Mesenchymal stem cell (in vitro differentiated cells and primary cell): ENCODE measurements at regions not wholly inside any gene's neighbourhood (a gene's known extent, or its start where the extent isn't known, plus 50 kb on each side); places are given as distances from the start of the nearest gene placed in this dataset.

Experiments used
- DNase-seq: peaks from one replicate; pipeline ENCODE4 v3.0.0-alpha.2; 2013
- H2AFZ ChIP-seq: one replicate; pipeline ENCODE4 v1.6.1; 2013; ENCODE audit warnings: low read depth, mild to moderate bottlenecking, control low read depth, inconsistent platforms, low read length, moderate library complexity
- H2AK5ac ChIP-seq: 2 replicates; pipeline ENCODE4 v1.6.1; 2013; ENCODE audit warnings: low read length, moderate library complexity, mild to moderate bottlenecking, inconsistent platforms; ENCODE audit not compliant: severe bottlenecking
- H2BK120ac ChIP-seq: one replicate; pipeline ENCODE4 v1.6.1; 2013; ENCODE audit warnings: low read depth, mild to moderate bottlenecking, inconsistent platforms, low read length, moderate library complexity
- H2BK12ac ChIP-seq, 2 experiments: one replicate each; pipeline ENCODE4 v1.6.1; 2013; ENCODE audit warnings: inconsistent platforms in 2 of 2, low read length in 2 of 2, mild to moderate bottlenecking in 2 of 2, moderate library complexity in 2 of 2, control low read depth in 1 of 2
- H2BK15ac ChIP-seq: one replicate; pipeline ENCODE4 v1.6.1; 2013; ENCODE audit warnings: mild to moderate bottlenecking, low read depth, inconsistent platforms; ENCODE audit not compliant: poor library complexity, severe bottlenecking
- H2BK5ac ChIP-seq: 2 replicates; pipeline ENCODE4 v1.6.1; 2013; ENCODE audit warnings: low read depth, mild to moderate bottlenecking, low read length, control low read depth, inconsistent platforms; ENCODE audit not compliant: poor library complexity, severe bottlenecking
- H3K14ac ChIP-seq, 2 experiments: one replicate each; pipeline ENCODE4 v1.6.1; 2013; ENCODE audit warnings: inconsistent platforms in 2 of 2, low read length in 2 of 2, control low read depth in 1 of 2, mild to moderate bottlenecking in 1 of 2, moderate library complexity in 1 of 2
- H3K18ac ChIP-seq, 2 experiments: one replicate each; pipeline ENCODE4 v1.6.1; 2013; ENCODE audit warnings: inconsistent platforms in 2 of 2, low read length in 2 of 2, control low read depth in 1 of 2, low read depth in 1 of 2, mild to moderate bottlenecking in 1 of 2
- H3K23ac ChIP-seq, 2 experiments: one replicate each; pipeline ENCODE4 v1.6.1; 2013; ENCODE audit warnings: inconsistent platforms in 2 of 2, low read length in 2 of 2, mild to moderate bottlenecking in 2 of 2, moderate library complexity in 2 of 2, control low read depth in 1 of 2
- H3K27ac ChIP-seq: 2 replicates; pipeline ENCODE4 v1.5.1; 2013; ENCODE audit warnings: mild to moderate bottlenecking, moderate library complexity, low read length, control low read depth, inconsistent platforms; ENCODE audit not compliant: poor library complexity, severe bottlenecking
- H3K27me3 ChIP-seq, 2 experiments: 2 replicates each; pipeline versions ENCODE4 v1.6.1 to v1.7.0; 2013; ENCODE audit warnings: low read length in 2 of 2, mild to moderate bottlenecking in 2 of 2, moderate library complexity in 2 of 2, control low read depth in 1 of 2, inconsistent platforms in 1 of 2; ENCODE audit not compliant: control insufficient read depth in 1 of 2, insufficient read depth in 1 of 2
- H3K36me3 ChIP-seq, 2 experiments: 2 replicates each; pipeline versions ENCODE4 v1.6.1 to v1.7.0; 2013; ENCODE audit warnings: low read length in 2 of 2, control low read depth in 1 of 2, inconsistent platforms in 1 of 2, low read depth in 1 of 2, mild to moderate bottlenecking in 1 of 2; ENCODE audit not compliant: insufficient read depth in 2 of 2, control insufficient read depth in 1 of 2
- H3K4ac ChIP-seq, 2 experiments: one replicate each; pipeline ENCODE4 v1.6.1; 2013; ENCODE audit warnings: inconsistent platforms in 2 of 2, low read length in 2 of 2, mild to moderate bottlenecking in 2 of 2, moderate library complexity in 2 of 2, control low read depth in 1 of 2, low read depth in 1 of 2
- H3K4me1 ChIP-seq: 2 replicates; pipeline ENCODE4 v1.6.1; 2013; ENCODE audit warnings: low read depth, low read length, control low read depth; ENCODE audit not compliant: control insufficient read depth, insufficient read depth
- H3K4me2 ChIP-seq: 2 replicates; pipeline ENCODE4 v1.6.1; 2013; ENCODE audit warnings: low read length, mild to moderate bottlenecking, inconsistent platforms; ENCODE audit not compliant: poor library complexity, severe bottlenecking
- H3K4me3 ChIP-seq, 2 experiments: 2 replicates each; pipeline versions ENCODE4 v1.5.1 to v1.7.0; 2013; ENCODE audit warnings: low read length in 2 of 2, mild to moderate bottlenecking in 2 of 2, control low read depth in 1 of 2, low read depth in 1 of 2; ENCODE audit not compliant: insufficient read depth in 1 of 2
- H3K79me1 ChIP-seq: replicated peaks from 2 replicates; pipeline ENCODE4 v1.6.1; 2013; ENCODE audit warnings: mild to moderate bottlenecking, control low read depth, low read length, inconsistent platforms; ENCODE audit not compliant: poor library complexity, severe bottlenecking
- H3K9ac ChIP-seq: 2 replicates; pipeline ENCODE4 v1.7.0; 2013; ENCODE audit warnings: mild to moderate bottlenecking, low read length, moderate library complexity
- H3K9me3 ChIP-seq: 2 replicates; pipeline ENCODE4 v1.7.0; 2013; ENCODE audit warnings: mild to moderate bottlenecking, low read length; ENCODE audit not compliant: control insufficient read depth
- H4K8ac ChIP-seq: one replicate; pipeline ENCODE4 v1.6.1; 2013; ENCODE audit warnings: inconsistent platforms, mild to moderate bottlenecking, low read length, moderate library complexity
- H4K91ac ChIP-seq: one replicate; pipeline ENCODE4 v1.6.1; 2013; ENCODE audit warnings: mild to moderate bottlenecking, low read length, inconsistent platforms
- WGBS: methylation state at CpG from one replicate; pipeline ENCODE4 v1.1.7; 2013; ENCODE audit warnings: mixed read lengths; 5-methylcytosine and 5-hydroxymethylcytosine counted together

- no peak overlapping the region for H3K14ac ChIP-seq
- no peak overlapping the region for H3K4me3 ChIP-seq
- DNase-seq, result no peak
- no peak overlapping the region for H3K27ac ChIP-seq
- no peak overlapping the region for H4K91ac ChIP-seq
- no peak overlapping the region for H3K4me2 ChIP-seq
- no peaks in the 10 kb centered on the region for H3K27me3 ChIP-seq
- no peak overlapping the region for H2BK5ac ChIP-seq
- H3K18ac ChIP-seq, result no peak overlapping the region
- no peak overlapping the region for H4K8ac ChIP-seq
- no peak overlapping the region for H2BK12ac ChIP-seq
- no peak overlapping the region for H2AK5ac ChIP-seq
- WGBS, result 68% methylated on average over 5 of the region's 5 CpGs
- no peaks in the 10 kb centered on the region for H3K36me3 ChIP-seq
- peaks cover 18% of the 10 kb centered on the region for H3K9me3 ChIP-seq
- H3K9ac ChIP-seq, result no peak overlapping the region
- H3K4ac ChIP-seq, result no peak overlapping the region
- no peaks in the 10 kb centered on the region for H3K4me1 ChIP-seq
- H3K79me1 ChIP-seq, result no peaks in the 10 kb centered on the region
- H3K23ac ChIP-seq, result no peak overlapping the region
- H2AFZ ChIP-seq, result no peak overlapping the region
- H2BK15ac ChIP-seq, result no peak overlapping the region
- no peak overlapping the region for H2BK120ac ChIP-seq
These were observed 794.3 kb downstream of the SH3BGRL start for GRCh38 chrX:81996166-81996565.

GRCh38 chrX:82029571-82030218, 827.8 kb downstream of the SH3BGRL start:
- Histone ChIP-seq H3K23ac (no peak overlapping the region), H3K9ac (no peak overlapping the region), H3K4me2 (no peak overlapping the region), H2AFZ (no peak overlapping the region), H3K4ac (no peak overlapping the region), H3K4me1 (no peaks in the 10 kb centered on the region), H3K9me3 (peaks cover 25% of the 10 kb centered on the region), H3K4me3 (no peak overlapping the region), H3K27ac (no peak overlapping the region), H4K91ac (no peak overlapping the region), H2BK12ac (no peak overlapping the region), H4K8ac (no peak overlapping the region), H2BK120ac (no peak overlapping the region), H3K14ac (no peak overlapping the region), H2BK15ac (no peak overlapping the region), H3K27me3 (no peaks in the 10 kb centered on the region), H2BK5ac (no peak overlapping the region), H3K18ac (no peak overlapping the region), H3K79me1 (no peaks in the 10 kb centered on the region), H3K36me3 (no peaks in the 10 kb centered on the region), H2AK5ac (no peak overlapping the region)
- DNase-seq, result no peak
- whole genome bisulfite sequencing, result 46% methylated on average over 2 of the region's 10 CpGs

- peaks cover 31% of the 10 kb centered on the region for H3K9me3 ChIP-seq
- no CpG with 5 or more reads among the region's 1 CpG for WGBS
- H3K9ac ChIP-seq, result no peak overlapping the region
- H2BK120ac ChIP-seq, result no peak overlapping the region
- no peak for DNase-seq
- H3K4me3 ChIP-seq, result no peak overlapping the region
- H3K27ac ChIP-seq, result no peak overlapping the region
- H3K18ac ChIP-seq, result no peak overlapping the region
- no peak overlapping the region for H4K91ac ChIP-seq
- no peaks in the 10 kb centered on the region for H3K79me1 ChIP-seq
- no peak overlapping the region for H3K4me2 ChIP-seq
- no peak overlapping the region for H4K8ac ChIP-seq
- H2AFZ ChIP-seq, result no peak overlapping the region
- no peak overlapping the region for H3K14ac ChIP-seq
- H3K4me1 ChIP-seq, result no peaks in the 10 kb centered on the region
- H3K23ac ChIP-seq, result no peak overlapping the region
- no peak overlapping the region for H2BK12ac ChIP-seq
- H2BK5ac ChIP-seq, result no peak overlapping the region
- H3K4ac ChIP-seq, result no peak overlapping the region
- H3K27me3 ChIP-seq, result no peaks in the 10 kb centered on the region
- H2AK5ac ChIP-seq, result no peak overlapping the region
- H3K36me3 ChIP-seq, result no peaks in the 10 kb centered on the region
- H2BK15ac ChIP-seq, result no peak overlapping the region
These were observed 829.3 kb downstream of the SH3BGRL start for GRCh38 chrX:82031250-82031649.

- Histone ChIP-seq H4K8ac (no peak overlapping the region), H3K27me3 (no peaks in the 10 kb centered on the region), H3K36me3 (no peaks in the 10 kb centered on the region), H3K4me3 (no peak overlapping the region), H3K9ac (no peak overlapping the region), H2BK120ac (no peak overlapping the region), H3K4me1 (no peaks in the 10 kb centered on the region), H3K79me1 (no peaks in the 10 kb centered on the region), H2AFZ (no peak overlapping the region), H3K23ac (no peak overlapping the region), H3K4ac (no peak overlapping the region), H2BK15ac (no peak overlapping the region), H3K18ac (no peak overlapping the region), H2BK12ac (no peak overlapping the region), H3K14ac (no peak overlapping the region), H2BK5ac (no peak overlapping the region), H3K4me2 (no peak overlapping the region), H2AK5ac (no peak overlapping the region), H4K91ac (no peak overlapping the region), H3K9me3 (peaks cover 14% of the 10 kb centered on the region), H3K27ac (no peak overlapping the region)
- no peak for DNase-seq
- 74% methylated on average over 3 of the region's 3 CpGs for WGBS
These were observed 836.9 kb downstream of the SH3BGRL start for GRCh38 chrX:82038793-82039192.
